ENCODE measurements at regions not wholly inside any gene's neighbourhood (a gene's known extent, or its start where the extent isn't known, plus 50 kb on each side); places are given as distances from the start of the nearest gene placed in this dataset.

DNA sequence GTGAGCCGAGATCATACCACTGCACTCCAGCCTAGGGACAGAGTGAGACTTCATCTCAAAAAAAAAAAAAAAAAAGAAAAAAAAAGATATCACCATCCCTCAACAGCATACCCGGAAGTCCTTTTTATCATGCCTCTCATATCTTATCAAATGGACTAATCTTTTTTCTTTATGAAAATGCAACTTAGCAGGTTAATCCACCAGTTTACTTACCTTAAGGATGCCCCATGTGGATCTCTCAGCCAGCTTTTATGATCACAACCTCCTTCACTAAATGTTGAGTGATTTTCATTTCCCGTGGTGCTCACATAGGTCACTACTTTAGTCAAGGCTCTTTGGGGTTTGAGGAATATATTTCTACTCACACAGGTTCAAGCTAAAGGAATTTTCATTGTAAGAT lies 248.8 kb upstream of the TBX3 start (continued):
- TF ChIP-seq CHD1 (IDR thresholded peaks at IDR 0.05; ENCODE audit: low read depth, low read length) (no peak), RNF2 (IDR thresholded peaks at IDR 0.05; ENCODE audit: borderline replicate concordance, low read depth, low read length, missing control alignments, poor library complexity, severe bottlenecking) (no peak), SUZ12 (IDR thresholded peaks at IDR 0.05; ENCODE audit: low read length) (no peak), POU5F1 (IDR thresholded peaks at IDR 0.05; ENCODE audit: low read depth, low read length) (no peak), GABPA (IDR thresholded peaks at IDR 0.05; ENCODE audit: borderline replicate concordance, insufficient read depth, low read length) (no peak)

All from H1 (cell line).